K562 (cell line): ENCODE measurements at regions not wholly inside any gene's neighbourhood (a gene's known extent, or its start where the extent isn't known, plus 50 kb on each side); places are given as distances from the start of the nearest gene placed in this dataset.

ENCODE experiments used
- ATAC-seq: fragments of 200-7000 bp; cut with Tn5 transposase; 3 replicates; pipeline ENCODE4 v1.9.1; 2020; ENCODE audit warnings: moderate library complexity
- BruUV-seq: library from RNA; stranded (reverse); fragments of 400-500 nt; replicated peaks from 2 replicates; lab custom pipeline; 2021; lab: Mats Ljungman, UMichigan
- CTCF ChIA-PET: fragments of 300-600 bp; formaldehyde crosslinking; extraction: SDS; loops from one replicate; lab custom pipeline; 2021; ENCODE audit warnings: low intra/inter-chr PET ratio; lab: Yijun Ruan, JAX
- POLR2A ChIA-PET: fragments of 300-600, 350-650 bp; sonication (Branson Sonifier 250); formaldehyde crosslinking; extraction: SDS; loops from one replicate; lab custom pipeline; 2021; ENCODE audit warnings: antibody characterized with exemption, inconsistent platforms; lab: Yijun Ruan, JAX
- DNase-seq, 4 experiments: peaks; one replicate each; pipeline versions ENCODE4 v3.0.0 to v3.0.0-alpha.2; 2011 to 2018; ENCODE audit warnings: low spot score in 3 of 4, mixed read lengths in 3 of 4; ENCODE audit errors: extremely low read depth in 1 of 4
- FAIRE-seq: peaks from 2 replicates; lab custom pipeline; 2011; peaks lifted over from hg19 to GRCh38; lab: Jason Lieb, UNC
- H2AFZ ChIP-seq: 2 replicates; pipeline ENCODE4 v1.6.0; 2011; ENCODE audit warnings: low read depth, low read length, control low read depth, inconsistent platforms
- H3K27ac ChIP-seq: fragments of 200-600 bp; 3 replicates; pipeline ENCODE4 v1.8.0; 2011; ENCODE audit warnings: low read depth, mild to moderate bottlenecking, control low read depth, inconsistent platforms, low read length, moderate library complexity, mixed read lengths; ENCODE audit errors: extremely low read depth
- H3K27me3 ChIP-seq, 2 experiments: fragments of 300-600 bp in 1 of 2; 2 replicates in 1 of 2; 3 replicates in 1 of 2; pipeline versions ENCODE4 v1.6.0 to v1.8.0; 2011; ENCODE audit warnings: inconsistent platforms in 2 of 2, low read length in 2 of 2, mild to moderate bottlenecking in 1 of 2, mixed read lengths in 1 of 2, moderate library complexity in 1 of 2; ENCODE audit not compliant: control insufficient read depth in 2 of 2, insufficient read depth in 2 of 2
- H3K36me3 ChIP-seq: fragments of 300-600 bp; 3 replicates; pipeline ENCODE4 v1.8.0; 2011; ENCODE audit warnings: mild to moderate bottlenecking, low read length, inconsistent platforms; ENCODE audit not compliant: control insufficient read depth, insufficient read depth
- H3K4me1 ChIP-seq, 2 experiments: fragments of 200-600 bp in 1 of 2; replicated peaks in 1 of 2; 2 replicates in 1 of 2; 3 replicates in 1 of 2; pipeline versions ENCODE4 v1.5.1 to v1.8.0; 2011; ENCODE audit warnings: inconsistent platforms in 2 of 2, low read length in 2 of 2, mild to moderate bottlenecking in 1 of 2, mixed read lengths in 1 of 2, moderate library complexity in 1 of 2; ENCODE audit not compliant: control insufficient read depth in 2 of 2, insufficient read depth in 2 of 2
- H3K4me2 ChIP-seq: 2 replicates; pipeline ENCODE4 v1.6.1; 2011; ENCODE audit warnings: low read length, control low read depth, inconsistent platforms, mixed read lengths; ENCODE audit not compliant: insufficient read depth
- H3K4me3 ChIP-seq: fragments of 200-600 bp; sonication (generic), shearing (Covaris generic); 2 replicates; pipeline ENCODE4 v1.5.1; 2016; ENCODE audit warnings: control low read depth, inconsistent platforms
- H3K79me2 ChIP-seq: fragments of 200-600 bp; 3 replicates; pipeline ENCODE4 v1.8.0; 2011; ENCODE audit warnings: low read length, inconsistent platforms; ENCODE audit not compliant: control insufficient read depth, insufficient read depth
- H3K9ac ChIP-seq, 2 experiments: 2 replicates each; pipeline versions ENCODE4 v1.6.0 to v1.6.1; 2011; ENCODE audit warnings: low read depth in 2 of 2, low read length in 2 of 2, control low read depth in 1 of 2, inconsistent platforms in 1 of 2, mild to moderate bottlenecking in 1 of 2, mixed read lengths in 1 of 2; ENCODE audit not compliant: insufficient read depth in 1 of 2
- H3K9me1 ChIP-seq: one replicate; pipeline ENCODE4 v1.6.0; 2011; ENCODE audit warnings: inconsistent platforms, mild to moderate bottlenecking, low read length, moderate library complexity; ENCODE audit not compliant: control insufficient read depth, insufficient read depth
- H3K9me3 ChIP-seq: replicated peaks from 2 replicates; pipeline ENCODE4 v1.5.1; 2011; ENCODE audit warnings: low read depth, low read length, inconsistent platforms; ENCODE audit not compliant: control insufficient read depth, insufficient read depth
- H4K20me1 ChIP-seq: replicated peaks from 2 replicates; pipeline ENCODE4 v1.6.1; 2011; ENCODE audit warnings: low read length, inconsistent platforms, mixed read lengths; ENCODE audit not compliant: control insufficient read depth, insufficient read depth
- BRD9 ChIP-seq: fragments of 450-650 bp; IDR thresholded peaks from 2 replicates; pipeline ENCODE4 v1.6.1; 2018; ENCODE audit warnings: low read depth; ENCODE audit not compliant: partially characterized antibody
- CREB5 ChIP-seq: fragments of 250-450 bp; sonication (Bioruptor Pico); IDR thresholded peaks from 2 replicates; pipeline ENCODE4 v1.5.0; 2020; ENCODE audit warnings: mild to moderate bottlenecking
- CREBBP ChIP-seq: IDR thresholded peaks from one replicate; pipeline ENCODE4 v1.6.1; 2012; ENCODE audit warnings: low read depth, mild to moderate bottlenecking, control low read depth, inconsistent platforms, low read length
- HDGF ChIP-seq: fragments of 450-650 bp; IDR thresholded peaks from 2 replicates; pipeline ENCODE4 v1.6.1; 2016
- KDM1A ChIP-seq, 2 experiments: fragments of 450-650 bp; IDR thresholded peaks; 2 replicates each; pipeline ENCODE4 v1.6.1; 2016; ENCODE audit warnings: mild to moderate bottlenecking in 2 of 2
- L3MBTL2 ChIP-seq: fragments of 450-650 bp; IDR thresholded peaks from 2 replicates; pipeline ENCODE4 v1.6.1; 2016; ENCODE audit warnings: mild to moderate bottlenecking, moderate library complexity
- MCM5 ChIP-seq: fragments of 450-650 bp; IDR thresholded peaks from 2 replicates; pipeline ENCODE4 v1.6.1; 2016; ENCODE audit warnings: low read depth
- MIER1 ChIP-seq: fragments of 450-650 bp; IDR thresholded peaks from 2 replicates; pipeline ENCODE4 v1.6.1; 2016; ENCODE audit warnings: antibody characterized with exemption, mild to moderate bottlenecking, low read depth
- MTA3 ChIP-seq: fragments of 450-650 bp; formaldehyde crosslinking; IDR thresholded peaks from 2 replicates; pipeline ENCODE4 v1.6.1; 2017; ENCODE audit warnings: mild to moderate bottlenecking, borderline replicate concordance
- MYC ChIP-seq, 2 experiments: fragments of 250-450 bp in 1 of 2; sonication (Bioruptor Pico) in 1 of 2; IDR thresholded peaks; 2 replicates each; pipeline versions ENCODE4 v1.5.1 to v1.6.1; 2012 to 2021; ENCODE audit warnings: low read depth in 2 of 2, borderline replicate concordance in 1 of 2, improper control_type of control experiment in 1 of 2, low read length in 1 of 2, mild to moderate bottlenecking in 1 of 2, moderate library complexity in 1 of 2
- NCOA4 ChIP-seq: fragments of 450-650 bp; IDR thresholded peaks from 2 replicates; pipeline ENCODE4 v1.6.1; 2018; ENCODE audit warnings: mild to moderate bottlenecking; ENCODE audit not compliant: partially characterized antibody
- RCOR1 ChIP-seq, 2 experiments: IDR thresholded peaks; 2 replicates each; pipeline ENCODE4 v1.6.1; 2012; ENCODE audit warnings: low read depth in 2 of 2, low read length in 2 of 2, borderline replicate concordance in 1 of 2, improper control_type of control experiment in 1 of 2
- SOX6 ChIP-seq: fragments of 450-650 bp; IDR thresholded peaks from 2 replicates; pipeline ENCODE4 v1.6.1; 2014; ENCODE audit warnings: mild to moderate bottlenecking
- TCF15 ChIP-seq: fragments of 250-450 bp; sonication (Bioruptor Pico); IDR thresholded peaks from 2 replicates; pipeline ENCODE4 v1.8.0; 2022; ENCODE audit warnings: moderate library complexity, mild to moderate bottlenecking, inconsistent platforms
- ZNF316 ChIP-seq: fragments of 450-650 bp; IDR thresholded peaks from 2 replicates; pipeline ENCODE4 v1.6.1; 2016
- ZNF431 ChIP-seq: sonication (generic); formaldehyde crosslinking; IDR thresholded peaks from 2 replicates; pipeline ENCODE4 v1.8.0; 2022; ENCODE audit warnings: mild to moderate bottlenecking, missing genetic modification reagents
- ZNF589 ChIP-seq: fragments of 200-800 bp; sonication (Bioruptor generic); IDR thresholded peaks from 2 replicates; pipeline ENCODE4 v1.6.1; 2016; ENCODE audit warnings: low read depth, missing genetic modification characterization, missing compliant biosample characterization
- ZNF609 ChIP-seq: sonication (generic); formaldehyde crosslinking; IDR thresholded peaks from 2 replicates; pipeline ENCODE4 v1.8.1; 2023; ENCODE audit warnings: missing genetic modification reagents, mild to moderate bottlenecking, borderline replicate concordance
- WGBS: fragments of 100-300 bp; shearing (Covaris generic); methylation state at CpG from one replicate; pipeline ENCODE4 v1.1.6; 2016; ENCODE audit warnings: low coverage, mixed read lengths; ENCODE audit not compliant: insufficient coverage; ENCODE audit errors: missing lambda C conversion rate; 5-methylcytosine and 5-hydroxymethylcytosine counted together
- in situ Hi-C: fragments of 300-500 bp; cut with MboI; formaldehyde crosslinking; loops from 4 replicates; pipeline ENCODE4 v1.15.0; 2018; ENCODE audit warnings: inconsistent platforms, mixed read lengths
- intact Hi-C: fragments of 100-400 bp; cut with micrococcal nuclease; formaldehyde crosslinking; loops from 2 replicates; pipeline ENCODE4 v1.14.2; 2022

- Histone ChIP-seq H3K9me1 (no peaks in the 10 kb centered on the region), H3K4me2 (no peak overlapping the region), H4K20me1 (no peaks in the 10 kb centered on the region), H3K9me3 (no peaks in the 10 kb centered on the region), H3K27me3 (peaks cover 0 to 2% of the 10 kb centered on the region in 2 experiments; a peak in 3 of 5 replicates), H3K27ac (no peak overlapping the region), H2AFZ (no peak overlapping the region; the same call in 1 of the 2 replicates), H3K36me3 (no peaks in the 10 kb centered on the region), H3K4me3 (no peak overlapping the region), H3K79me2 (no peaks in the 10 kb centered on the region), H3K4me1 (no peaks in the 10 kb centered on the region; a peak in 2 of 5 replicates), H3K9ac (no peak overlapping the region)
- intact Hi-C loops (no loop called here), in situ Hi-C loops (no loop called here)
- POLR2A ChIA-PET, result interaction anchor here (0.9 kb wide), 1 partner anchor 14 kb away, joined by 3 read pairs; no protein-coding TSS in a partner anchor
- CTCF ChIA-PET, result no interaction called here
- ATAC-seq (peak; percentile 19; the same call in 2 of the 3 replicates), FAIRE-seq (no peak), DNase-seq (no peak)
- BruUV-seq, result no TSS peak
- 19% methylated on average over 6 of the region's 6 CpGs for WGBS
- TF ChIP-seq HDGF (no peak), CREB5 (CRISPR knock-in tag) (no peak), RCOR1 (IDR thresholded peaks at IDR 0.05; ENCODE audit: borderline replicate concordance in 1 of 2, low read depth in 2 of 2, low read length in 2 of 2) (no peak), L3MBTL2 (0 out of 2 replicates have a peak, but pooled peaks have one; percentile 13), BRD9 (no peak), ZNF589 (peak; percentile 71), TCF15 (CRISPR knock-in tag) (no peak), CREBBP (no peak), MCM5 (no peak), SOX6 (0 out of 2 replicates have a peak, but pooled peaks have one; percentile 31), ZNF609 (CRISPR knock-in tag) (no peak), MTA3 (no peak), MIER1 (no peak), KDM1A (IDR thresholded peaks at IDR 0.05) (no peak), MYC (IDR thresholded peaks at IDR 0.05; ENCODE audit: low read depth, low read length) (peak; percentile 35; the same call in 1 of the 2 replicates), MYC (CRISPR knock-in tag; IDR thresholded peaks at IDR 0.05; ENCODE audit: borderline replicate concordance, low read depth) (no peak), NCOA4 (no peak), ZNF316 (no peak), ZNF431 (no peak)
These were observed 85.2 kb upstream of the CLINT1 start for GRCh38 chr5:157944077-157944633.
